GM19463 (cell line): ENCODE measurements at regions not wholly inside any gene's neighbourhood (a gene's known extent, or its start where the extent isn't known, plus 50 kb on each side); places are given as distances from the start of the nearest gene placed in this dataset.

Experiments used
- ATAC-seq: cut with Tn5 transposase; IDR thresholded peaks from one replicate; pipeline ENCODE4 v1.9.1; 2021; ENCODE audit warnings: mild to moderate bottlenecking, moderate library complexity; ENCODE audit not compliant: unreplicated experiment

DNA sequence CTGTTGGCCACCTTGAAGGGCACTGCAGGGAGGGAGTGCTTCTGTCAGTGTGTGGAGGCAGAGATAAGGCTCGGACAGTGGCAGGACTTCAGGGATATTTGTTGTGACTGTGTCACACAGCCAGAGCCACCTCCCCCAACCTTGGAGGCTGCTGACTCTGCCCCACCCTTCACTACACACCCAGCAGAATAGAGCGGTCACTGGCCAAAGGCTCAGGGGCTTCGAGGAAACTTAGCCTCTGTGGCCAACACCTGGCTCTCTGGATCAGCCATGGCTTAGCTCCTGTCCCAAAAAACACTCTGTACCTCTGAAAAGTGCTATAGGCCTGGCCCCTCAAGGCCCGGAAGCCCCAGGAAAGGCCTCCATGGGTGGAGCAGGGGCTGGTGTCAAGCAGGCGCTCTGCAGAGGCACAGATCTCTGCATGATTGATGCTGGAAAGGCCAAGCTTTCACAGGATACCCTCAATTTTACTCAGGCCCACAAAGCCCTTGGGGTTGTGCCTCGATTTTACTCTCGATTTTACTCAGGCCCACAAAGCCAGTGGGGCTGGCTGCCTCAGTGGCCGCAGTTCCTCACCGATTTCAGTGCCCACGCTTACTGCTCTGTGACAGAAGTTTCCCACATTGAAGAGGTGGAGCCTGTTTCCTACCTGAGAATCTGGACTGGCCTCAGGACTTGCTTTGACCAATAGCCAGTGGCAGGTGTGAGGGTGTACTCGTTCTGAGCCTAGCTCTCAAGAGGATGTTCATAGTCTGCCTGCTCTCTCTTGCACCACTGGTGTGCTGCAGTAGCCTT, 113.2 kb upstream of the GPR26 start:
- ATAC-seq = no peak

DNA sequence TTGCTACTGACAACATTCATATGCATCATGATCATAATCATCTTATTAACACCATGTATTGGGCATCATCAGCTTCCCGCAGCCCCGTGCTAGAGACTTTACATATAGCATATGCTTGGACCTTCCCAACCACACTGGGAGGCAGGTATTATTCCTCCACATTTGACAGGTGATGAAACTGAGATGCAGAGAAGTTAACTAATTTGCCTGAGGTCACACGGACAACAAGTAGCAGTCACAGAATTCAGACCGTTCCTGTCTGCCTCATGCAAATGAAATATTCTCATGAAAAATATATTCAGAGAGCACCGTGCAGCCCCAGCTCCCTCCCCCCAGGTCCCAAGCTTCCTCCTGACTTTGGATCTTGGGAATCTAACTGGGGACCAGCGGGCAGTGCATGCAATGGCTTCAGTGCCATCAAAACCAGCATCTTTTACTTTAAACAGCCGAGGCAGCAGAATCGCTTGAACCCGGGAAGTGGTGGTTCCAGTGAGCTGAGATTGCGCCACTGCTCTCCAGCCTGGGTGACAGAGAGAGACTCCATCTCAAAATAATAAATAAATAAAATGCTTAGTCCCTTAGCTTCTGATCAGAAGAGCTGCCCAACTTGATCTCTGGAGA, 112.2 kb upstream of the GPR26 start:
- no peak for ATAC-seq

DNA sequence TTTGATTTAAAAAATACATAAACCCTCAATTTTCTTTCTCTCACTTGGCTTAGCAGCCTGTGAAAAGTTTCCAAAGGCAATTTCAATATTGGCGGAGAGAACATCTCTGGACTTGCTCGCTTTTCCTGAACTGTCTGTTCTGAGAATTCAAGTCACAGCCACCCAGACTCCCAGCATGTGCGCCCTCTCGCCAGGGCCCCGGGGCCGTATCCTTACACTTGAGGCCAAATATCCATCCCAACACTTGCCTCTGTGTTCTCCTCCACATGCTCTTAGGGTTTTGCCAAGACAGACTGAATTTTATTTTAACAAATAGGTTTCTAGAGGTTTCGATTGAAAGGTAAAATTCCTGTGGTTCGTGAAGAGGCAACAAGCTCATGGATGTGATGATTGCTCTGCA, 111.5 kb upstream of the GPR26 start:
- ATAC-seq = no peak

DNA sequence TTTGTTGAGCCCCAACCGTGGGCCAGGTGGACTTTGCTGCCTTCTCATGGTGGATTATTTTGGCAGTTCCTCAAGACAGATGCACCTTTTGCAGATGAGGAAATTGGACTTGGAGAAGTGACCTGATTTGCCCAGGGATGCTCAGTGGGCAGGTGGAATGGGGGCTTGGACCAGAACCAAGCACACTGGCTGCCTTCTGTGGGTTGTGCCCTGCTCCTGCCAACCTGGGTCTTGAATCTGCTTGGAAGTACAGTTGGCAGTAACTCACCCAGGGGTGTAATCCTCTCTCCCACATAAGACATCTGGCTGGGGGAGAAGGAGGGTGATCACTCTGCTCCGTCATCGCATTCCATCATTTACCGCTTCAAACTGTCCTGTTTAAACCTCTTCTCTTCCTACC, 110.5 kb upstream of the GPR26 start:
- ATAC-seq = no peak

DNA sequence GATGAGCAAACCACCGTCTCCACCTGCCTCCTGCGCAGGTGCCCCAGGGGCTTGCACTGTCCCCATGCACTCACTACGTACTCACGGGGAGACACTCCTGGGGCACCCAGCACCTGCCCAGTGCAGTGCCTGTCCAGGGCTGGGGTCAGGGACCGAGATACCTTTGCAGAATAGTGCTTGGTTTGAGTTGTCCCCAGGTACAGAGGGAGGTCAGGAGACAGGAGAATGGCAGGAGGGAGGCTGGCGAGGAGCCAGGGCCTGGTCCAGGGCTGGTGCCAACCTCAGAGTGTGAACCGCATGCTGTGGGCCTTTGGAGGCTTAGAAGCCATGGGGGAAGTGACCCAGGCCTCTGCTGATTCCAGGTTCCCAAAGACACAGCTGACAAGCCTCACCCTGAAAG, 110.1 kb upstream of the GPR26 start:
- ATAC-seq = no peak

DNA sequence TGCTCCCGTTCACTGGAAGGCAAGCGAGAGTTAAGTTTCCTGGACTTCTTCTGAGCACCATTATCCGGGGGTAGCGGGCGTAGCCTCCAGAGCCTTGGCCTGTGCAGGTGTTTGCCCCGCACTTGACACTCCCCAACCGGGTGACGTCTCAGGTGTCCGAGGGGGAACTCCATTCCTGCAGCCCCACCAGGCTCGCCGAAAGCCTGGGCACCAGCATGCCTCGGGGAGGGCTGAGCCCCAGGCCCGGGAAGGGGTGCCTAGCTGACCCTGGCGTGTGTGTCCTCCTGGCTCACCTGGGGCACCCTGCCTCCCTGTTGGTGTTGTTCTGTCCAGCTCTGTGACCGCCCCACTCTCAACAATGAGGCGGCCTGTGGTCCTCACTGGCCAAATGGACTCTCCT, 109.4 kb upstream of the GPR26 start:
- no peak for ATAC-seq

DNA sequence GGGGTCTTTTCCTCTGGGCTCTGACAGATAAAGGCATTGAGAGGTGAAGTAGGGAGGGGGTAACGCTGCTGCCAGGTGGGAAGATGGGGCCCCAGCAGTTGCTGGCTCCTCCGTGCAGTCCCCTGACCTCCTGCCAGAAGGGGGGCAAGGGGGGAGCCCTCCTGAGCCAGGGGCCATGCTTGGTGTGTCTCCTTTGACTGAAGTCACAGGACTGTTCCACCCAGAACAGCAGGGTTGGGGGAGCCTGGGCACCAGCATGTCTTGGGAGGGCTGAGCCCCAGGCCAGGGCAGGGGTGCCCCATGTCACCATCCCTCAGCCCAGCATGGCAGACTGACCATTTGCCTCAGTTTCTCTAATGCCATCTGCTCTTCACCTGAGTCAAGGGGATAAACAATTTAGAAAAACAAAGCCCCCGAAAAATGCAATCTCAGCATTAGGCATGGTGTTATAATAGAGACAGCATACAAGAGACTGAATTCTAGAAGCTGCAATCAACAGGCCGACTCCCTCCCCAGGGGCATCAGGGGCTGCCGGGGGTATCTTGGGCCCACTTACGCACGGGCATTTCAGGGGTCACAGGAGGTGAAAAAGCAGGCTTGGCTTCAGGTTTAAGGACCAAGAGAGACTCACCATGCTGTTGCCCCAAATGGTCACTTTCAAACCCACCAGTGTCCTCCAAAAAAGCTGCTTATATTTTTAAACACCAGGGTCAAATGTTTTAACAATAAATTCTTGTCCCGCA, 108.6 kb upstream of the GPR26 start:
- no peak for ATAC-seq

DNA sequence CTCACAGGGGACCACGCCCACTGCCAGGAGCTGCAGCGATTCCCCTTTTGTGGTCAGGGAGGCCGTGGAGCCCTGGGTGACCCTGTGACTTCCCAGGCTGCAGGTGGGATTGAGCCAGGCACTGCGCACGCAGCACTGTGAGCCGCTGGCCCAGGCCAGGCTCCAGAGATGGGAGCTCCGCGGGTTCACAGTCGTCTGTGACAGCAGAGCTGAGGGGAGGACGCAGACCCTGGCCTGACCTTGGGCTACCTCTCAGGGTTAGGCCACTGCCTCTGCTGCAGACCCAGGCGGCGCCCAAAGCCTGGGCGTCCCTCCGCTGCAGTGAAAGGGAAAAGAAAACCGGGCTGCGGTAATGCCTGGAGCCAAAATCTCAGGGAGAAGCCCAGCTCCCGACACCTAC, 107.5 kb upstream of the GPR26 start:
- no peak for ATAC-seq

DNA sequence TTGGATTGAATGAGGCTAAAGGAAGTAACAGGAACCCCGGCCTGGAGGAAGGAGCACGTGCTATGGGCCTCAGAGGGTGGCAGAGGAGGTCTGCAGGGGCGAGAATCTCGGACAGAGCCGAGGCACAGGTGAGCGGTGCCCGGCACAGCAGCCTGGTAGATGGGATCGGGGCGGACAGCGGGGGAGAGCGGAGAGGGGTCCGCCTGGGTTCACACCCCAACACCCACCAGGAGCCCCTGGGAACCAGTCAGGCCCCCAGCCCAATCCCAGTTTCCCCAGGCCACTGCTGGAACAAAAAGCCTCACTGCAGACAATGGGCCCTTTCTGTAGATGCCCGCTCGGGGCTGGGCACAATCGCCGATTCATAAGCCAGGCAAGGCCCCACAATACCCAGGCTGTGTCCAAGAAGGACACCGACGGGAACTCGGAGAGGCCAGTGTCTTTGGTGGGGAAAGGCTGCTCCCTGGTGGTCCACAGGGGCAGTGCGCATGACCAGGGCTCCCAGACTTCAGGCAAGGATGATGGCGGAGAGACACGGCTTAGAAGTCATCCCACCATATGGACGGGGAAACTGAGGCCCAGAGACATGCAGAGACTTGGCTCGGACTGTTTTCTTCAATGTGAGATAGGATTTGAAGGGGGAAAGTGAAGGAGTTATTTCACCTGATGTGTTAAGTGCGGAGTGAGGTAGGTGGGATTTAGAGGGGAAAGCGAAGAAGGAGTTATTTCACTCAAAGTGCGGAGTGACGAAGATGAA, 106.9 kb upstream of the GPR26 start:
- ATAC-seq = no peak

DNA sequence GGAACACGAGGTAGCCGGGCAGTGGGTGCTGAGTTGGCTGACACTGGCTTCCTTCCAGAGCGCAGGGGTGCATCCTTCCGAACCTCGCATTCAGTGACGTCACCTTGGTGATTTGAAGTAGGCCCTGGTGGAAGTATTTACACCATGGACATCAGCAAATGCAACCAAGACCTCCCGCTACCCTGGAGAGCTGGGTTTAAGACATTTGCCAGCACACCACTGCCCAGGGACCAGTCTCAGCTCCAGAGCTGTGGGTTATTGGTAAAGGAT, 106.4 kb upstream of the GPR26 start:
- no peak for ATAC-seq

DNA sequence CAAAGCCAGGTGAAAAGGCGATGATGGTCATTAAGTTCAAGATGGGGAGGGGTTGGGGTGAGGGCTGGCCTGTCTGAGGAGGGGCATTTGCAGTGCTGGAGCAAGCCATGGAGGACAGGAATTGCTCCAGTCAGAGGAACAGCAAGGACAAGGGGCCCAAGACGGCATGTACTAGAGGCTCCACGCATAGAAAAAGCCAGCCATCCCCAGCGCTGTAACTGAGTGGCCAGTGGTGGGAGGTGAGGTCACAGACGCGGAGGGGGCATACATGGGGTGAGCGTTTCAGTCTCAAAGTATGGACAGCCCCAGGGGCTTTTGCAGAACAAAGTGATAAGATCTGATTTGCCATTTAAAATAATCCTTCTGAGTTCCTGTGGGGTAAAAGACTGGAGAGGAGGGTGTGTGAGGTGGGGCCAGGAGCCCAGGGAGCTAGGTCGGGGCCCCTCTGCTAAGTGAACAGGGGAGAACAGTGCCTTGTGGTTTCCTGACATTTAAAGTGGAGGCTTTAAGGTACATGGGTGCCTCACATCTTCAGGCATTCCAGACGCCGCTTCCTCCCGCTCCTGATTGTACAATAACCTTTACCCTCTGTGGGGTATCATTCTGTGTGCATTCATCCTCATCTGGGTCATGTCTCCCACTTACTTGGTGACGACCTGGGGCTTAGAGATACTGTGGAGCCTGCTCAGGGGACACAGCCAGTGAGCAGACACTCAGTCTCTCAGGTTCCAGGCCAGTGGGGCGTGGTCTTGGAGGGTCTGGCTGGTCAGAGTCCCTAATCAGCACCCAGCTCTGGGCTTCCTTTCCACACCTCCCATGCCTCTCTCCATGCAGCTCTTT, 105.6 kb upstream of the GPR26 start:
- no peak for ATAC-seq

DNA sequence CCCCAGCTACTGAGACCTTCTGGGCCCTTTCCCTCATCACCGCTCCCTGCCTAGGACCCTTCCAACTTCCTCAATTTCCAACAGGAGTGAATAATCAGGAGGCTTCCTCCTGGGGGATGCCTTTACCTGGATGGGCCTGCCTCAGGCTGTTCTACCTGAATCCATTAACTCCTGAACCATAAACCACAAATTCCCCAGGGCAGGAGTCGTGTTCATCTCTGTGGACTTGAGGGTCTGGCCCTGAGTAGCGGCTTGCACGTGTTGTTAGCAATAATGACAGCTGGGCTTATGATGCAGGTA, 105.1 kb upstream of the GPR26 start:
- ATAC-seq = no peak

DNA sequence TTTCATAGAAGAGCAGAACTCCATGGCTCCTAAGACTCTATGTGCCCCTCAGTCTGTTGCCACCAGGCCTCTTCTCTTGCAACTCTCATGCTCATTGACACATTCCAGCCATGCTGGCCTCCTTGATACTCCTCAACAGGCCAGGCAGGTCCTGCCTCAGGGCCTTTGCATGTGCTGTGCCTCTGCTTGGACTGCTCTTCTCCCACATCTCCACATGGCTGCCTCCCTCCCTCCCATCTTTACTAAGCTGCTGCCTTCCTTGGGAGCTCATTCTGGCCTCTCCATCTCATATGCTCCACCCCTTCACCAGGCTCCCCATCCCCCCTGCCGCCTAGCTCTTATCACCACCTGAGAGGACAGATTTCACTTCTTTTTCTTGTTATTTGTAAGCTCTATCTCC, 103.8 kb upstream of the GPR26 start:
- ATAC-seq = no peak

DNA sequence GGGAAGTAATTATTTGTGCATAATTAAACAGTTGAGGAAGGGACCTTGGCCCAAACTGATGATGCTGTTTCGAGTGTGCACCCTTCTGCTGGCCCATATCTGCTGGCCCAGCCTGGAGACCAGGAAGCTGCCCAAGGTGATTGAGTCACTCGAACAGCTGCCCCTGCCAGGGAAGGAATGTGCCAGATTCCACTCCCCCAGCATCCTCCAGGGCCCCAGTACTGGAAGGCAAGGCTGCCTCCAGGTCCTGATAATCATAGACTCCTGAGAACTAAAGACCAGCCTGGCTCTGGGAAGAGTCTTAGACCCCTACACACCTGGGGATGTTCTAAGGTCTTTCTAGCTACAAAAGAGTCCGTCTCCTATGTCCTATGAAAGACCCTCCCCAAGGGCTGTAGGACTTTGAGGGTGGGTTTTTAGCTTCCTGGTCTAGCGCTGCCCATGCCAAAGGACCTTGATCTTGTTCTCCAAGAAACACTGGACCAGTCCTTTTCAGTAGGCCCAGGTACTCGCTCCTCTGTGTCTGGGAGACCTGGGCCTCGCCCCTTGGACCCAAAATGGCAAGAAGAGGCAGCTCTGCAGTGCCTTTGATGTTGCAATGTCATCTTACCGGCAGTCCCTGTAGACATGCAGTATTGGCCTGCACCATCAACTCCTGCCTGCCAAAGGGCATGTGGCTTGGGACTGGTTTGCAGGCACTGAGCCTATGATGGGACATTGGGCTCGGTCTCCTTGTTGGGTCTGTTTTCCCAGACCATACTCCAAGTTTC, 103.2 kb upstream of the GPR26 start:
- ATAC-seq = no peak

DNA sequence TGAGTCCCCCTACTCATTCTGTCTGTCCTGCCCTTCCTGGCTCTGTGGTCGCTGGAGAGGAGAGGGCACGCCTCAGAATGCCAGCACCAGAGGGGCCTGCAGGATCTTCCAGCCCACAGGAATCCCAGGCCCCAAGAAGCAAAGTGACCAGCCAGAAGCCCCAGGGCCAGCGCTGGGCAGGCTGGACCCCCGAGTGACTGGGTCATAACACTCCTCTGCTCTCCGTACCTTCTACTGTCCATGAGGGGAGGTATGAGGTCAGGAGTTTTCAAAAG, 102.6 kb upstream of the GPR26 start:
- ATAC-seq = no peak

DNA sequence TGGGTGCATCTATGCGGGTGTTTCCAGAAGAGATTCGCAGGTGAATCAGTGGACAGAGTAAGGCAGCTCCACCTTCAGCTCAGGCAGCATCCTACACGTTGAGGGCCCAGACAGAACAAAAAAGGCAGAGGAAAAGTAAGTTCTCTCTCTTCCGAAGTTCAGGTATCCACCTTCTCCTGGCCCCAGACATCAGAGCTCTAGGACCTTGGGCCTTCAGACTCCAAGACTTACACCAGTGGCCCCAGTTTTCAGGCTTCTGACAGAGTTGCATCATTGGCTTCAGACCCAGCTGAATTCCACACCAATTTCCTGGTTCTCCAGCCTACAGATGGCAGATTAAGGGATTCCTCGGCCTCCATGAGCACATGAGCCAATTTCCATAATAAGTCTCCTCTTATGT, 102.2 kb upstream of the GPR26 start:
- no peak for ATAC-seq

DNA sequence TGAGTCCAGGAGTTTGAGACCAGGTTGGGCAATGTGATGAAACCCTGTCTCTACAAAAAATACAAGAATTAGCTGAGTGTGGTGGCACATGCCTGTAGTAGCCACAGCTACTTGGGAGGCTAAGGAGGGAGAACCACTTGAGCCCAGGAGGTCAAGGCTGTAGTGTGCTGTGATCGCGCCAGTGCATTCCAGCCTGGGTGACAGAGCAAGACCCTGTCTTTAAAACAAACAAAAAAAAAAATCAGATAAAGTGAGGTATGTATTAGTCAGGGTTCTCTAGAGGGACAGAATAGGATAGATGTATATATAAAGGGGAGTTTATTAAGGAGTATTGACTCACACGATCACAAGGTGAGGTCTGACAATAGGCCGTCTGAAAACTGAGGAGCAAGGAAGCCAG, 101.5 kb upstream of the GPR26 start:
- ATAC-seq = no peak

DNA sequence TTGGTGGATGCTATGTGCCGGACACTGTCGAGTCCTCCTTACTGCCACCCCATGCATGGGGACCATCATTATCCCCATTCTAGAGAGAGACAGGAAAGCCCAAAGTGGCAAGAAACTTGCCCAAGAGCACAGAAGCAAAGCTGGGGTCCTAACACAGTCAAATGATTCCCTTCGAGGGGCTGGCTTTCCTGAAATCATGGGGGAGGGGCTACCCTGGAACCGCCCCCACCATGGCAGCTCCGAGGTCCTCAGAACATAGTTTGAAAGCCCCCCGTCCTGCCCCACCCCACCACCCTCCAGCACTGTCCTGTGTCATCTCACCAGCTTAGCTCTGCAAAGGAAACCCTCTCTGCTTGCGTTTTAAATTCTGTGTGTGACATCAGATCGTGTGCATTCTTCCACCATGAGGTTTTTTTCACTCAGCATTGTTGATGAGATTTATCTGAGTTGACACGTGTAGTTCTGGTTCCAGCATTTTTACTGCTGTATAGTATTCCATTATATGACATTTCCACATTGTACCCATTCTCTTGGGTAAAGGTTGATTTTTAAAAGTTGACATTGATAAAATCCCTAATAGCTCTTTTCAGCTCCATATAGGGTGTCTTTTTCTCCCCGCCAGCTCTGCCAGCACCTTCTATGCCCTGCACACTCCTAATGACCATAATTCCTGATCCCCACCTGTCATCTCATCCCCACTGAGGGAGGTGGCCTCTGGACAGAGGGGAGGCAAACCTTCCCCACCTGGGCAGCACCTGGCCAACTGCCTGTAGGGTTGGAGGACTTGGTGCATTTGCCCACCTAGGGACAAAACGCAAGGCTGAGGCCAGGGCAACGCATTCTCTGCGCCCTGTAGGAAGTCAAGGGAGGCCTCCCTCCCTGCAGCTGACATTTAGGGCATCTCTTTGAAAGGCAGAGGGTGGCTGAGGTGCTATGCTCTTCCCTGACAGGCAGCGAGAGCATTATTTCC, 100.2 kb upstream of the GPR26 start:
- ATAC-seq = no peak

DNA sequence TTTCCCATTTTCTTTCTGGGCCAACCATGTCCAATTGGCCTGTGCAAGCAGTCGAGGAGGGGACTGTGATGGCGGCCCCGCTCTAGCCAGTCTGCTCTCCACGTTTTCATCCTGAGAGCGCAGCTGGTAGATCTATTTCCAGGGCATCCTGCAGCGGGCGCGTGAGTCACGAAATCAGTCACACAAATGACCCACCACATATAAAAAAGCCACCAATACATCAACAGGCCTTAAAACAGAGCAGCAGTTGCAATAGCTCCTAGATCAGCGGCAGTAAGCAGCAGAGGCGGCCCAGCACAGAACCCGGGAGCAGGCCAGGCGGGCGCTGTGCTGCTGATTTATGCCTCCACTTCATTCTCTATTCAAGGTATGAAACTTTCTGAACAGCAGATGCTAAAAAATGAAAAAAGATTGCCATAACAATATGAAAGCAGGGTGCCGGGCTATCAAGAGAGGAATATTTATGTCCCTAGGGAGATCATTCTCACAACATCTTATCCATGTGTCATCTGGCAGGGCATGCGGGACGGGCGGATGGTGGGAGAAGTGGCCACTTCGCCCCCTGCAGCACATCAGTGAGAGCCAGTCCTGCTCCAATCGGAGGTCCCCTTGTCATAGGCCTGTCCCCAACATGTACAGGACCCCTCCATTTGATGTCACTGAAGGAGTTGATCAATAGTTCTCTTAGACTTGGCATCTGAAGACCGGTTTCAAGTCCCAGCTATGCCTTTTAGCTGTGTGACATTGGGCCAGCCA, 98.0 kb upstream of the GPR26 start:
- ATAC-seq = no peak
